WTC11 (cell line): ENCODE measurements at regions not wholly inside any gene's neighbourhood (a gene's known extent, or its start where the extent isn't known, plus 50 kb on each side); places are given as distances from the start of the nearest gene placed in this dataset.

Source experiments
- ATAC-seq: fragments of 200-7000 bp; cut with Tn5 transposase; 2 replicates; pipeline ENCODE4 v1.10.0; 2021; ENCODE audit warnings: mild to moderate bottlenecking, moderate library complexity
- CTCF ChIA-PET: fragments of 300-600 bp; sonication (Branson Sonifier 250); formaldehyde crosslinking; loops from one replicate; lab custom pipeline; 2021; ENCODE audit warnings: antibody characterized with exemption; lab: Charles Lee
- POLR2A ChIA-PET: fragments of 350-600 bp; sonication (Branson Sonifier 250); formaldehyde crosslinking; loops from one replicate; lab custom pipeline; 2021; ENCODE audit warnings: antibody characterized with exemption; lab: Charles Lee
- DNase-seq: peaks from one replicate; pipeline ENCODE4 v3.0.0; 2021; ENCODE audit warnings: low spot score
- H3K27ac Mint-ChIP-seq: 2 replicates; pipeline ENCODE4 v1.8.0; 2021; ENCODE audit warnings: mixed read lengths
- H3K27me3 Mint-ChIP-seq: 2 replicates; pipeline ENCODE4 v1.8.0; 2021; ENCODE audit warnings: low read depth, mild to moderate bottlenecking, moderate library complexity, mixed read lengths
- H3K36me3 Mint-ChIP-seq: 2 replicates; pipeline ENCODE4 v1.8.0; 2021; ENCODE audit warnings: mixed read lengths
- H3K4me1 Mint-ChIP-seq: 2 replicates; pipeline ENCODE4 v1.8.0; 2022; ENCODE audit warnings: mixed read lengths
- H3K4me3 Mint-ChIP-seq: 2 replicates; pipeline ENCODE4 v1.8.0; 2021; ENCODE audit warnings: mild to moderate bottlenecking, moderate library complexity, mixed read lengths
- H3K9me3 Mint-ChIP-seq: 2 replicates; pipeline ENCODE4 v1.8.0; 2021; ENCODE audit warnings: mixed read lengths
- ATF1 ChIP-seq: sonication (generic); formaldehyde crosslinking; IDR thresholded peaks from 2 replicates; pipeline ENCODE4 v1.8.1; 2023; ENCODE audit warnings: mild to moderate bottlenecking, moderate library complexity, missing genetic modification reagents
- E2F5 ChIP-seq: sonication (generic); formaldehyde crosslinking; IDR thresholded peaks from 2 replicates; pipeline ENCODE4 v1.8.1; 2022; ENCODE audit warnings: mild to moderate bottlenecking, moderate library complexity, missing genetic modification reagents
- FOXK1 ChIP-seq: sonication (generic); formaldehyde crosslinking; IDR thresholded peaks from 2 replicates; pipeline ENCODE4 v1.8.0; 2022; ENCODE audit warnings: mild to moderate bottlenecking, moderate library complexity, missing genetic modification reagents
- HMGXB4 ChIP-seq: sonication (generic); formaldehyde crosslinking; IDR thresholded peaks from 2 replicates; pipeline ENCODE4 v1.8.1; 2023; ENCODE audit warnings: mild to moderate bottlenecking, moderate library complexity, missing genetic modification reagents
- NR3C1 ChIP-seq: sonication (generic); formaldehyde crosslinking; conservative IDR thresholded peaks from 2 replicates; pipeline ENCODE4 v1.8.1; 2023; ENCODE audit warnings: low read depth, mild to moderate bottlenecking, missing genetic modification reagents
- ZMAT4 ChIP-seq: fragments of 250-450 bp; sonication (Bioruptor Pico); IDR thresholded peaks from 2 replicates; pipeline ENCODE4 v1.9.0; 2021; ENCODE audit warnings: mild to moderate bottlenecking
- ZNF121 ChIP-seq: sonication (generic); formaldehyde crosslinking; IDR thresholded peaks from 2 replicates; pipeline ENCODE4 v1.8.0; 2023; ENCODE audit warnings: missing genetic modification reagents
- ZNF263 ChIP-seq: sonication (generic); formaldehyde crosslinking; IDR thresholded peaks from 2 replicates; pipeline ENCODE4 v1.8.1; 2022; ENCODE audit warnings: low read depth, mild to moderate bottlenecking, moderate library complexity, missing genetic modification reagents
- ZNF396 ChIP-seq: fragments of 250-450 bp; sonication (Bioruptor Pico); IDR thresholded peaks from 2 replicates; pipeline ENCODE4 v1.8.0; 2021; ENCODE audit warnings: mild to moderate bottlenecking, moderate library complexity, borderline replicate concordance
- ZNF425 ChIP-seq: fragments of 250-450 bp; sonication (Bioruptor Pico); conservative IDR thresholded peaks from 2 replicates; pipeline ENCODE4 v1.9.0; 2021; ENCODE audit warnings: mild to moderate bottlenecking
- TF ChIP-seq, protein P1 (sequence below): sonication (generic); formaldehyde crosslinking; IDR thresholded peaks from 2 replicates; pipeline ENCODE4 v1.8.1; 2022; ENCODE audit warnings: low read depth, mild to moderate bottlenecking, moderate library complexity, missing genetic modification reagents, borderline replicate concordance

DNA sequence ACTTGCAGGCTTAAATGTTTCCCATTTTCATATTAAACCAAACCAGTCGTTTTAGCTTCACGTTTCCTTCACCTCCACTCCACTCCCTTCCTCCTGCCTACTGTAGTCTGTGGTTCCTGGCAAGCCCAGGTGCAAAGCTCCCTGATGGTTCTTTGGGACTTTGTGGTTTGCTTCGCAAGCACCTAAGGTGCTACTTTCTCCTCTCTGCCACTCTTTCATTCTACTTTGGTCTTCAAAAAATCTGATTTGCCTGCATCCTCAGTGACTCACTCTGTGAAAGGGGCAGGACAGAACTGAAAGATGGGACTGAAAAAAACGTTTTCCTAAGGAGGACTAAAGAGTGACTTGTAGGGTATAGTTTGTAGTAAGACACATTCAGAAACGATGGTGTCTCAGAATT lies 228.4 kb downstream of the CYRIA start:
- no peaks in the 10 kb centered on the region for H3K36me3 Mint-ChIP-seq
- H3K27me3 Mint-ChIP-seq, result no peaks in the 10 kb centered on the region
- no peaks in the 10 kb centered on the region for H3K4me1 Mint-ChIP-seq
- ChIA-PET POLR2A (interaction anchor here (0.6 kb wide), 1 partner anchor 20 kb away, joined by 3 read pairs; no protein-coding TSS in a partner anchor), CTCF (no interaction called here)
- DNase-seq (no peak), ATAC-seq (no peak)
- H3K9me3 Mint-ChIP-seq, result no peaks in the 10 kb centered on the region
- TF ChIP-seq, protein P1, sequence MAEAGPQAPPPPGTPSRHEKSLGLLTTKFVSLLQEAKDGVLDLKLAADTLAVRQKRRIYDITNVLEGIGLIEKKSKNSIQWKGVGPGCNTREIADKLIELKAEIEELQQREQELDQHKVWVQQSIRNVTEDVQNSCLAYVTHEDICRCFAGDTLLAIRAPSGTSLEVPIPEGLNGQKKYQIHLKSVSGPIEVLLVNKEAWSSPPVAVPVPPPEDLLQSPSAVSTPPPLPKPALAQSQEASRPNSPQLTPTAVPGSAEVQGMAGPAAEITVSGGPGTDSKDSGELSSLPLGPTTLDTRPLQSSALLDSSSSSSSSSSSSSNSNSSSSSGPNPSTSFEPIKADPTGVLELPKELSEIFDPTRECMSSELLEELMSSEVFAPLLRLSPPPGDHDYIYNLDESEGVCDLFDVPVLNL (CRISPR knock-in tag), result no peak
- TF ChIP-seq HMGXB4 (CRISPR knock-in tag), result no peak
- no peak overlapping the region for H3K4me3 Mint-ChIP-seq
- no peak overlapping the region for H3K27ac Mint-ChIP-seq

DNA sequence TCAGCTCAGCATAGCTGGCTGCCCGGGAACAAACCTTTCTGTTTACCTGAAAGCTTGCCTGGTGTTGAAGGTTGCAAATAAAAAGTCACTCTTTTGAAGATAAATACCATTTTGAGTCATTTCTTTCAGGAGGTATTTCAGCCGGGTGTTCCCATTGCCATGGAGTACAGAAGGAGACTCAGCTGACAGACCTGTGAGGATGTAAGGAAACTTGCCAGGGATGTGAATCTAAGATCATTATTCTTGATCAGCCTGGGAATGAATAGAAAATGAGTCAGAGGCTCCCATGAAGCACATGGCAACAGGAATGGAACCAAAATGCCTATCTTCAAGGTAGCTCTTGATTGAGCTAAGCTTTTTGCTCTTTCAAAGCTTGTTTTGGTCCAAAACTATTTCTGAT lies 231.2 kb downstream of the CYRIA start:
- ChIA-PET POLR2A (no interaction called here), CTCF (no interaction called here)
- ATAC-seq, result no peak
- no peak overlapping the region for H3K4me3 Mint-ChIP-seq
- TF ChIP-seq ZNF263 (CRISPR knock-in tag), result no peak
- no peaks in the 10 kb centered on the region for H3K4me1 Mint-ChIP-seq
- H3K27ac Mint-ChIP-seq, result no peak overlapping the region
- DNase-seq, result no peak
- no peaks in the 10 kb centered on the region for H3K27me3 Mint-ChIP-seq
- H3K9me3 Mint-ChIP-seq, result peaks cover 11% of the 10 kb centered on the region
- no peaks in the 10 kb centered on the region for H3K36me3 Mint-ChIP-seq

DNA sequence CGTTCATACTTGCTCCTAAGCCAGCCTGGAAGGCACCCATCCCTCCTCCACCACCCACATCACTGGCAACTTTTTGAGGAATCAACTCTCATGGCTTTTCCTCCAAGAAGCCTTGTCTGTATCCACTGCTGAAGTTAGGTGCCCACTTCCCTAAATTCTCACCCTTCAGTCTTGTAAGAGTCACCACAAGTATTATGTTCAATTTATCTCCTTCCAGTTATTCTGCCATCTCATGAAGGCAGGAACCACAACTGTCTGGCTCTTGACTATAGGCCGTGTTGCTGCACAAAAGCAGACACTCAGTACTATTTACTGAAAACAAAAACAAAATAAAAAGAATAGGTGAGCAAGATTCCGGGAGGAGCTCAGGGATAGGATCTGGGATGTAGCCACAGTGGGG lies 234.8 kb downstream of the CYRIA start:
- H3K4me3 Mint-ChIP-seq, result no peak overlapping the region
- POLR2A ChIA-PET, result no interaction called here
- H3K36me3 Mint-ChIP-seq, result no peaks in the 10 kb centered on the region
- CTCF ChIA-PET, result no interaction called here
- peaks cover 11% of the 10 kb centered on the region for H3K9me3 Mint-ChIP-seq
- no peaks in the 10 kb centered on the region; the same call in 1 of the 2 replicates for H3K27me3 Mint-ChIP-seq
- no peak overlapping the region for H3K27ac Mint-ChIP-seq
- TF ChIP-seq E2F5 (no peak), ZMAT4 (CRISPR knock-in tag) (no peak), ATF1 (CRISPR knock-in tag) (no peak), ZNF121 (CRISPR knock-in tag) (no peak)
- ATAC-seq, result no peak
- peaks cover 2% of the 10 kb centered on the region; the same call in 1 of the 2 replicates for H3K4me1 Mint-ChIP-seq
- no peak for DNase-seq

DNA sequence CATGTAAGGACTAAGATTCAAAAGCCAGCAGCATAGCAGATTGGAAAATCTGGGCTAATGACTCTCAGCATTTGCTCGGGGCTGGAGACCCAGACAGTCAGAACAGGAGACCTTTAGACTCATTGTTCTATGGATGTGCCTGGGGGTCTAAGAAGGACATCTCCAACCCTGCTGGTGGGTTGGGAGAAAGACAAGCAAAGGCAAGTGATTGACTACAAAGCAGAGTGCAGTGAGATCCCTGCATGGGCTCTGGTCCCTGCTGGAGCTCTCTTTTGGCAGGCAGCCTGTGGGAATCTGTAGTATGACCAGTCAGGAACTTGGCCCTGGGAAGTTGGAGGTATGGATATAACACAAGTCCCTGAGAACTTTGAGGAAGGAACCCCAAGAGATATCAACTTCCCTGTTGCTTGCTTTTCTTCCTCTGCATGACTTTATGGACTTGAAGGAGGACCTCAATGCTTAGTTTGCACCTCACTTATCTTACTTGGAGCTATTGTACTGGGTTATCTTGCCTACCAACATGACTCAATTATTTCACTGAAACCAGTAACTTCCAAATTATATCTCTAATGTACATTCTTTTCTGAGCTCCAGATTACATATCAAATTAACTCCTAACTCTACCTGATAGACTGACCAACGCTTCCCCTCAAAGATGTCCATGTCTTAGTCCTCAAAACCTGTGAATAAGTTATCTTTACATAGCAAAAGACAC lies 236.0 kb downstream of the CYRIA start:
- peak; percentile 84 for ATAC-seq
- Mint-ChIP-seq H3K27ac (no peak overlapping the region), H3K4me1 (peaks cover 2% of the 10 kb centered on the region; the same call in 1 of the 2 replicates), H3K27me3 (no peaks in the 10 kb centered on the region; the same call in 1 of the 2 replicates), H3K4me3 (no peak overlapping the region), H3K9me3 (peaks cover 12% of the 10 kb centered on the region), H3K36me3 (no peaks in the 10 kb centered on the region)
- TF ChIP-seq ZNF396 (CRISPR knock-in tag) (no peak), FOXK1 (CRISPR knock-in tag) (no peak), ZNF425 (CRISPR knock-in tag) (no peak), NR3C1 (CRISPR knock-in tag) (no peak)
- ChIA-PET POLR2A (no interaction called here), CTCF (interaction anchor here (0.9 kb wide), 1 partner anchor 10 kb away, joined by 3 read pairs; no protein-coding TSS in a partner anchor)
- DNase-seq, result no peak
